GM06990 (cell line): ENCODE measurements at regions not wholly inside any gene's neighbourhood (a gene's known extent, or its start where the extent isn't known, plus 50 kb on each side); places are given as distances from the start of the nearest gene placed in this dataset.

Source experiments
- DNase-seq: peaks from one replicate; pipeline ENCODE4 v3.0.0-alpha.2; 2011; ENCODE audit not compliant: insufficient read length; ENCODE audit errors: extremely low read depth
- H3K27me3 ChIP-seq: replicated peaks from 2 replicates; pipeline ENCODE4 v1.6.0; 2011; ENCODE audit warnings: low read length; ENCODE audit not compliant: control insufficient read depth, insufficient read depth
- H3K36me3 ChIP-seq: 2 replicates; pipeline ENCODE4 v1.5.1; 2011; ENCODE audit warnings: low read length; ENCODE audit not compliant: control insufficient read depth, insufficient read depth
- H3K4me3 ChIP-seq: replicated peaks from 2 replicates; pipeline ENCODE4 v1.5.1; 2011; ENCODE audit warnings: low read depth, mild to moderate bottlenecking, control low read depth, low read length
- TF ChIP-seq, protein P1 (sequence below): IDR thresholded peaks from 2 replicates; pipeline ENCODE4 v1.5.1; 2011; ENCODE audit warnings: low read length, control low read depth, mild to moderate bottlenecking, inconsistent platforms; ENCODE audit not compliant: insufficient read depth, poor library complexity, severe bottlenecking

DNA sequence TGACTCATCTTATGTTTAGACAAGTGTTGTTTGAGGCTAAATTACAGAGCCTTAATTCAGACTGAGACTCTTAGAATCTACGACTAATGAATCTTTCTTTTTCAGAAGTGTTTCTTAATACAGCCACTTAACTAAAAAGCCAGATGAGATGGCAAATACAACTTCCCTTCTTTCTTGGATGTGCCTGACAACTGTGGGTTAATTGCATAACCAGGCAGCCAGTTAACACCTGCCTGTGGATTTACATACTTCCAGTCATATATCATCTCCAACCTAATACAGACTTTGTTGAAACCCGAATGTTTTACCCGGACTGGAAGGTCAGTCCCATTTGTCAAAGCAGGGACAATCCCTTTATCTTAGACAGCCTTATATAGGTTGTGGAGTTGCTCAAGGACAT is 297.6 kb downstream of the VPS13C start:
- H3K4me3 ChIP-seq = no peak overlapping the region
- H3K27me3 ChIP-seq = peaks cover 1% of the 10 kb centered on the region; the same call in 1 of the 2 replicates
- TF ChIP-seq, protein P1, sequence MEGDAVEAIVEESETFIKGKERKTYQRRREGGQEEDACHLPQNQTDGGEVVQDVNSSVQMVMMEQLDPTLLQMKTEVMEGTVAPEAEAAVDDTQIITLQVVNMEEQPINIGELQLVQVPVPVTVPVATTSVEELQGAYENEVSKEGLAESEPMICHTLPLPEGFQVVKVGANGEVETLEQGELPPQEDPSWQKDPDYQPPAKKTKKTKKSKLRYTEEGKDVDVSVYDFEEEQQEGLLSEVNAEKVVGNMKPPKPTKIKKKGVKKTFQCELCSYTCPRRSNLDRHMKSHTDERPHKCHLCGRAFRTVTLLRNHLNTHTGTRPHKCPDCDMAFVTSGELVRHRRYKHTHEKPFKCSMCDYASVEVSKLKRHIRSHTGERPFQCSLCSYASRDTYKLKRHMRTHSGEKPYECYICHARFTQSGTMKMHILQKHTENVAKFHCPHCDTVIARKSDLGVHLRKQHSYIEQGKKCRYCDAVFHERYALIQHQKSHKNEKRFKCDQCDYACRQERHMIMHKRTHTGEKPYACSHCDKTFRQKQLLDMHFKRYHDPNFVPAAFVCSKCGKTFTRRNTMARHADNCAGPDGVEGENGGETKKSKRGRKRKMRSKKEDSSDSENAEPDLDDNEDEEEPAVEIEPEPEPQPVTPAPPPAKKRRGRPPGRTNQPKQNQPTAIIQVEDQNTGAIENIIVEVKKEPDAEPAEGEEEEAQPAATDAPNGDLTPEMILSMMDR = no peak
- DNase-seq = no peak
- no peaks in the 10 kb centered on the region for H3K36me3 ChIP-seq

DNA sequence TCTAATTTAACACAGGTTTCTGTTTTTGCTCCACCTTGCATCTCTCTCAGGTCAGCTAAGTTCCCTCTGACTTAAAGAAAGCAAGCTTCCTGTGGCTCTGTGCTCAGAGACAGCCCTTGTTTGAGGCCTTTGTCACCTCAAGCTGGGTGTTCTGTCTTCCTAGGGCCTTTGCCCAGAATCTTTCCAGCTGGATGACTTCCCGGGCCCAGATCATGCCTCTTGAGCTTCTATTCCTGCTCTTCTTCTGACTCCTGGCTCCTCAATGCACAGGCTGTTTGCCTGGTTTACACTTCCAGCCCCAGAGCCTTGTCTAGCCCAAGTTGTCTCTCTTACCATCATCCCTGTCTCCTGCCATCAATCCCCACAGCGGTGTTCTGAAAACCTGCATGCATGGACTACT is 300.6 kb downstream of the VPS13C start:
- Histone ChIP-seq H3K36me3 (no peaks in the 10 kb centered on the region), H3K4me3 (no peak overlapping the region), H3K27me3 (peaks cover 1% of the 10 kb centered on the region; the same call in 1 of the 2 replicates)
- DNase-seq = no peak
- TF ChIP-seq, protein P1 = no peak

DNA sequence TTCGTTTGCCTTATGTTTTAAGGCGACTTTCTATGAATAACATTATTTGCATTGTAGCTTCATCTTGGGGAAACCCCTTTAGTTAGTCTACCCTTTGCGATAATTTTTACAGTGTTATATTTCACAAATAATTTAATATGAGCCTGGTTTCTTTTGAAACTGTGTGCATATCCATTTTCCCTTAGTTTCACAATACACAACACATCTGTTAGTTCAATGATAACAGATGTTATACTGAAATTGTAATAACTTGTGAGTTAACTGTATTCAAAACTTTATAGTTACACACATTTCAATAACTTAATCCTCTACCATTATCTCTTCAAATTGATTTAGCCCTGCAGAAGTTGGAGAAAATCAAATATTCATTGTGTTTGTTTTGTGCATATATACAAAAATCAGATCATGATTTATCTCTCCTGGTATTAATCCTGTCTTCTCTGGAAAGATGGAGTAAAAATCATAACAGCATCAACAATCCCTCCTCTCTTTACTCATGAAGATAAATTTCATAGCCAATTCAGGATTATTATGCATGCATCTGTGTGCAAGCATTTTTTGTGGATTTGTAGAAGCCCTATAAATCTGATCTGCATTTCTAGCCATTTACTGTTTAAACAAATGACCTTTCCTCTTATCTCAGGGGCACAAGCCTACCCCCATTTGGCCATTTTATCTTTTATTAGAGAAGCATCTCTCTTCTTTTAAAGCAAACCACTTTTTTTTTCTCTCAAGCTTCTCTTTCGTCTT is 304.0 kb downstream of the VPS13C start:
- TF ChIP-seq, protein P1 = no peak
- no peak overlapping the region for H3K4me3 ChIP-seq
- H3K27me3 ChIP-seq = peaks cover 1% of the 10 kb centered on the region
- no peaks in the 10 kb centered on the region for H3K36me3 ChIP-seq
- no peak for DNase-seq

DNA sequence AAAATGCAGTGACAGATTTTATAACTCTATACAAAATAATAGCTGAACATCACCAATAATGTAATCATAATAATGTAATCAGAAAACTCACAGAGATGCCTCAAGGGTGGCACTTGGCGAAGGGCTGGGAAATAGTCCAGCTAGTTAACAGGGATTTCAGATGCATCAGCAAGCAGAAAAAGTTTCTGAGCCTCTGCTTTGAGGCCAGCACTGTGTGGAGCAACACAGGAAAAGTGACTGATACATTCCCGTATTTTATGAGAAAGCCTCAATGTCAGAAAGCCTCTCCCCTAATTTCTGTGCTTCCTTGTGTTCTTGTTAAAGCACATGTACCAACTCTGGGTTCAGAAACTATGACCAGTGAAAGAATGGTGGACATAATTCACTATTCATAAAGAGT is 304.8 kb downstream of the VPS13C start:
- no peak for DNase-seq
- Histone ChIP-seq H3K36me3 (no peaks in the 10 kb centered on the region), H3K4me3 (no peak overlapping the region), H3K27me3 (no peaks in the 10 kb centered on the region; the same call in none of the 2 replicates)
- TF ChIP-seq, protein P1 = no peak

DNA sequence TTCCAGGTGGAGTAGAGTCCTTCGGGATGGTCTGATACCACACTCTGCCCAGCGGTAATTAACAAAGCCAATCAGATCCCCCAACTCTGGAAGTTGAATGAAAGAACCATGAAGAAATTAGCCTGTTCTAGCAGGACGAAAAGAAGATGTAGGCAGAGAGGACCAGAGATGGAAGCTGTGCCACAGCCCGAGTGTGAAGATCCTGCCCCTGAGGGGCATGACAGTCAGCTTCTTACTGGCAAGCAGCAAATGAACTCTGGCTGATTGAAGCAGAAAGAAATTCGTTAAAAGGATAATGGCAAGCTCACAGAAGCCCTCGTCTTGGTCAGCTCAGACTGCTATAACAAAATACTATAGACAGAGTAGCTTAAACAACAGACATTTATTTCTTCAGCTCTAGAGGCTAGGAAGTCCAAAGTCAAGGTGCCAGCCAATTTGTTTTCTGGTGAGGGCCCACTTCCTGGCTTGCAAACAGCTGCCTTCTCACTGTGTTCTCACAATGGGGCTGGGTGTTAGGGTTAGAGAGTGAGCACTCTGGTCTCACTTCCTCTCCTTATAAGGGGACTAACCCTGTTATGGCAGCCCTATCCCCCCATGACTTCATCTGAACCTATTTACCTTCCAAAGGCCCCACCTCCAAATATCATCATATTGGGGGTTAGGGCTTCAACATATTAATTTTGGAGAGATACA is 307.1 kb downstream of the VPS13C start:
- H3K27me3 ChIP-seq = no peaks in the 10 kb centered on the region; the same call in 1 of the 2 replicates
- DNase-seq = no peak
- TF ChIP-seq, protein P1 = no peak
- no peak overlapping the region for H3K4me3 ChIP-seq
- no peaks in the 10 kb centered on the region for H3K36me3 ChIP-seq
